Astrocyte (in vitro differentiated cells and primary cell): ENCODE measurements at regions not wholly inside any gene's neighbourhood (a gene's known extent, or its start where the extent isn't known, plus 50 kb on each side); places are given as distances from the start of the nearest gene placed in this dataset.
A peak's percentile ranks its signal among the peaks of the same experiment; 100 is the strongest.

ENCODE experiments used
- DNase-seq: peaks from one replicate; pipeline ENCODE4 v3.0.0-alpha.2; 2010; ENCODE audit warnings: low read depth
- FAIRE-seq: peaks from 2 replicates; lab custom pipeline; 2011; peaks lifted over from hg19 to GRCh38; lab: Jason Lieb, UNC
- H2AFZ ChIP-seq: 2 replicates; pipeline ENCODE4 v1.6.0; 2012; ENCODE audit warnings: low read depth, low read length, inconsistent platforms
- H3K27ac ChIP-seq: 2 replicates; pipeline ENCODE4 v1.5.1; 2011; ENCODE audit warnings: low read depth, low read length, inconsistent platforms
- H3K27me3 ChIP-seq: 2 replicates; pipeline ENCODE4 v1.6.0; 2011; ENCODE audit warnings: low read length, inconsistent platforms; ENCODE audit not compliant: insufficient read depth
- H3K36me3 ChIP-seq: 2 replicates; pipeline ENCODE4 v1.5.1; 2011; ENCODE audit warnings: low read length, inconsistent platforms; ENCODE audit not compliant: insufficient read depth
- H3K4me1 ChIP-seq: 2 replicates; pipeline ENCODE4 v1.5.1; 2011; ENCODE audit warnings: low read length, inconsistent platforms; ENCODE audit not compliant: insufficient read depth
- H3K4me2 ChIP-seq: 2 replicates; pipeline ENCODE4 v1.6.0; 2012; ENCODE audit warnings: low read length, inconsistent platforms
- H3K4me3 ChIP-seq: 2 replicates; pipeline ENCODE4 v1.5.1; 2011; ENCODE audit warnings: low read depth, mild to moderate bottlenecking, low read length, inconsistent platforms; ENCODE audit not compliant: insufficient read depth
- H3K79me2 ChIP-seq: 2 replicates; pipeline ENCODE4 v1.6.0; 2012; ENCODE audit warnings: mild to moderate bottlenecking, low read length, inconsistent platforms; ENCODE audit not compliant: insufficient read depth
- H3K9ac ChIP-seq: 2 replicates; pipeline ENCODE4 v1.6.0; 2012; ENCODE audit warnings: mild to moderate bottlenecking, low read length, inconsistent platforms
- H3K9me3 ChIP-seq: 2 replicates; pipeline ENCODE4 v1.5.1; 2012; ENCODE audit warnings: low read depth, mild to moderate bottlenecking, low read length, inconsistent platforms; ENCODE audit not compliant: insufficient read depth
- H4K20me1 ChIP-seq: 2 replicates; pipeline ENCODE4 v1.6.0; 2012; ENCODE audit warnings: low read length, inconsistent platforms; ENCODE audit not compliant: insufficient read depth
- H3K27ac Mint-ChIP-seq: one replicate; pipeline ENCODE4 v1.8.0; 2021; ENCODE audit warnings: mild to moderate bottlenecking, mixed read lengths; ENCODE audit not compliant: unreplicated experiment
- H3K27me3 Mint-ChIP-seq: one replicate; pipeline ENCODE4 v1.8.0; 2021; ENCODE audit warnings: low read depth, mixed read lengths; ENCODE audit not compliant: unreplicated experiment
- H3K36me3 Mint-ChIP-seq: one replicate; pipeline ENCODE4 v1.8.0; 2021; ENCODE audit warnings: low read depth, mixed read lengths; ENCODE audit not compliant: unreplicated experiment
- H3K4me1 Mint-ChIP-seq: one replicate; pipeline ENCODE4 v1.8.0; 2021; ENCODE audit warnings: low read depth, mixed read lengths; ENCODE audit not compliant: unreplicated experiment
- H3K4me3 Mint-ChIP-seq: one replicate; pipeline ENCODE4 v1.8.0; 2021; ENCODE audit warnings: mild to moderate bottlenecking, moderate library complexity, mixed read lengths; ENCODE audit not compliant: unreplicated experiment
- H3K9me3 Mint-ChIP-seq: one replicate; pipeline ENCODE4 v1.8.0; 2021; ENCODE audit warnings: mild to moderate bottlenecking, mixed read lengths; ENCODE audit not compliant: unreplicated experiment
- CTCF ChIP-seq: IDR thresholded peaks from 2 replicates; pipeline ENCODE4 v1.5.1; 2011; ENCODE audit warnings: low read depth, mild to moderate bottlenecking, inconsistent platforms, low read length, moderate library complexity; ENCODE audit not compliant: insufficient read depth
- EZH2 ChIP-seq: IDR thresholded peaks from 2 replicates; pipeline ENCODE4 v1.6.1; 2012; ENCODE audit warnings: mild to moderate bottlenecking, low read length, inconsistent platforms; ENCODE audit not compliant: insufficient read depth

- TF ChIP-seq CTCF (no peak), EZH2 (no peak)
- Mint-ChIP-seq H3K9me3 (no peaks in the 10 kb centered on the region), H3K4me1 (peaks cover 20% of the 10 kb centered on the region), H3K27ac (no peak overlapping the region), H3K36me3 (no peaks in the 10 kb centered on the region), H3K27me3 (peaks cover 4% of the 10 kb centered on the region), H3K4me3 (no peak overlapping the region)
- Histone ChIP-seq H3K79me2 (no peaks in the 10 kb centered on the region), H4K20me1 (no peaks in the 10 kb centered on the region), H2AFZ (no peak overlapping the region), H3K9ac (no peak overlapping the region), H3K27ac (no peak overlapping the region), H3K27me3 (no peaks in the 10 kb centered on the region), H3K36me3 (no peaks in the 10 kb centered on the region), H3K4me3 (no peak overlapping the region), H3K4me1 (no peaks in the 10 kb centered on the region), H3K4me2 (no peak overlapping the region), H3K9me3 (no peaks in the 10 kb centered on the region)
- FAIRE-seq (no peak), DNase-seq (peak; percentile 38)
Observed at GRCh38 chr4:110902500-110902899, 279.6 kb upstream of the PITX2 start.

- Mint-ChIP-seq H3K27ac (no peak overlapping the region), H3K4me1 (peaks cover 13% of the 10 kb centered on the region), H3K4me3 (no peak overlapping the region), H3K27me3 (peaks cover 4% of the 10 kb centered on the region), H3K36me3 (no peaks in the 10 kb centered on the region), H3K9me3 (no peaks in the 10 kb centered on the region)
- Histone ChIP-seq H3K27me3 (no peaks in the 10 kb centered on the region), H3K27ac (no peak overlapping the region), H3K9me3 (no peaks in the 10 kb centered on the region), H3K4me2 (no peak overlapping the region), H3K79me2 (no peaks in the 10 kb centered on the region), H2AFZ (no peak overlapping the region), H3K36me3 (no peaks in the 10 kb centered on the region), H4K20me1 (no peaks in the 10 kb centered on the region), H3K4me3 (no peak overlapping the region), H3K4me1 (no peaks in the 10 kb centered on the region), H3K9ac (no peak overlapping the region)
- FAIRE-seq (no peak), DNase-seq (no peak)
- TF ChIP-seq CTCF (no peak), EZH2 (no peak)
Observed at GRCh38 chr4:110904435-110905065, 281.7 kb upstream of the PITX2 start.

GRCh38 chr4:110905367-110905766 is 282.5 kb upstream of the PITX2 start:
- Histone ChIP-seq H2AFZ (no peak overlapping the region), H3K27me3 (no peaks in the 10 kb centered on the region), H3K79me2 (no peaks in the 10 kb centered on the region), H3K9me3 (no peaks in the 10 kb centered on the region), H3K4me3 (no peak overlapping the region), H3K9ac (no peak overlapping the region), H3K4me2 (no peak overlapping the region), H3K27ac (no peak overlapping the region), H3K36me3 (no peaks in the 10 kb centered on the region), H3K4me1 (no peaks in the 10 kb centered on the region), H4K20me1 (no peaks in the 10 kb centered on the region)
- DNase-seq (no peak), FAIRE-seq (no peak)
- no peaks in the 10 kb centered on the region for H3K36me3 Mint-ChIP-seq
- TF ChIP-seq EZH2, result no peak
- TF ChIP-seq CTCF, result no peak
- H3K4me1 Mint-ChIP-seq, result peaks cover 5% of the 10 kb centered on the region
- H3K4me3 Mint-ChIP-seq, result no peak overlapping the region
- peaks cover 4% of the 10 kb centered on the region for H3K27me3 Mint-ChIP-seq
- no peaks in the 10 kb centered on the region for H3K9me3 Mint-ChIP-seq
- H3K27ac Mint-ChIP-seq, result no peak overlapping the region
